Duodenal mucosa (tissue), 2 donors: ENCODE measurements at regions not wholly inside any gene's neighbourhood (a gene's known extent, or its start where the extent isn't known, plus 50 kb on each side); places are given as distances from the start of the nearest gene placed in this dataset.

Experiments used
- H3K27ac ChIP-seq: one replicate; pipeline ENCODE4 v1.7.0; 2013; ENCODE audit warnings: low read depth, low read length
- H3K27me3 ChIP-seq, 2 donors: one replicate each; pipeline ENCODE4 v1.7.0; 2013; ENCODE audit warnings: low read length in 2 of 2, control low read depth in 1 of 2; ENCODE audit not compliant: insufficient read depth in 2 of 2, control insufficient read depth in 1 of 2
- H3K36me3 ChIP-seq, 2 donors: one replicate each; pipeline ENCODE4 v1.7.0; 2013; ENCODE audit warnings: low read length in 2 of 2, control low read depth in 1 of 2; ENCODE audit not compliant: insufficient read depth in 2 of 2, control insufficient read depth in 1 of 2
- H3K4me1 ChIP-seq, 2 donors: one replicate each; pipeline ENCODE4 v1.7.0; 2013; ENCODE audit warnings: low read length in 2 of 2, control low read depth in 1 of 2; ENCODE audit not compliant: insufficient read depth in 2 of 2, control insufficient read depth in 1 of 2
- H3K4me3 ChIP-seq, 2 donors: one replicate each; pipeline ENCODE4 v1.7.0; 2013; ENCODE audit warnings: low read length in 2 of 2, low read depth in 1 of 2
- H3K9ac ChIP-seq, 2 donors: one replicate each; pipeline ENCODE4 v1.7.0; 2013; ENCODE audit warnings: low read length in 2 of 2, low read depth in 1 of 2
- H3K9me3 ChIP-seq, 2 donors: one replicate each; pipeline ENCODE4 v1.7.0; 2013; ENCODE audit warnings: low read length in 2 of 2, control low read depth in 1 of 2; ENCODE audit not compliant: control insufficient read depth in 1 of 2

- no peaks in the 10 kb centered on the region for H3K27me3 ChIP-seq
- no peak overlapping the region for H3K4me3 ChIP-seq
- no peak overlapping the region for H3K27ac ChIP-seq
- H3K9me3 ChIP-seq, result peaks cover 7 to 15% of the 10 kb centered on the region in 2 donors
- H3K36me3 ChIP-seq, result no peaks in the 10 kb centered on the region
- H3K9ac ChIP-seq, result no peak overlapping the region
- H3K4me1 ChIP-seq, result no peaks in the 10 kb centered on the region
Observed at GRCh38 chr5:29924107-29924506, 1269.4 kb upstream of the CDH6 start.

- no peaks in the 10 kb centered on the region for H3K4me1 ChIP-seq
- H3K27me3 ChIP-seq, result no peaks in the 10 kb centered on the region
- H3K9ac ChIP-seq, result no peak overlapping the region
- no peak overlapping the region for H3K27ac ChIP-seq
- peaks cover 2 to 13% of the 10 kb centered on the region in 2 donors for H3K9me3 ChIP-seq
- no peaks in the 10 kb centered on the region for H3K36me3 ChIP-seq
- no peak overlapping the region for H3K4me3 ChIP-seq
Observed at GRCh38 chr5:29905626-29906353, 1287.7 kb upstream of the CDH6 start.

GRCh38 chr5:29902859-29903258 lies 1290.6 kb upstream of the CDH6 start:
- Histone ChIP-seq H3K4me3 (no peak overlapping the region), H3K36me3 (no peaks in the 10 kb centered on the region), H3K27ac (no peak overlapping the region), H3K9me3 (peaks cover 0 to 8% of the 10 kb centered on the region in 2 donors), H3K9ac (no peak overlapping the region), H3K4me1 (no peaks in the 10 kb centered on the region), H3K27me3 (no peaks in the 10 kb centered on the region)

- Histone ChIP-seq H3K4me1 (no peaks in the 10 kb centered on the region), H3K4me3 (no peak overlapping the region), H3K27ac (no peak overlapping the region), H3K36me3 (no peaks in the 10 kb centered on the region), H3K9ac (no peak overlapping the region), H3K9me3 (peaks cover 2 to 7% of the 10 kb centered on the region in 2 donors), H3K27me3 (no peaks in the 10 kb centered on the region)
Observed at GRCh38 chr5:29899583-29899982, 1293.9 kb upstream of the CDH6 start.

GRCh38 chr5:29897916-29898315 lies 1295.6 kb upstream of the CDH6 start:
- H3K4me3 ChIP-seq, result no peak overlapping the region
- H3K27ac ChIP-seq, result no peak overlapping the region
- H3K9ac ChIP-seq, result no peak overlapping the region
- H3K9me3 ChIP-seq, result peaks cover 7 to 9% of the 10 kb centered on the region in 2 donors
- no peaks in the 10 kb centered on the region for H3K4me1 ChIP-seq
- no peaks in the 10 kb centered on the region for H3K36me3 ChIP-seq
- H3K27me3 ChIP-seq, result no peaks in the 10 kb centered on the region

GRCh38 chr5:29896646-29897045 lies 1296.8 kb upstream of the CDH6 start:
- Histone ChIP-seq H3K4me1 (no peaks in the 10 kb centered on the region), H3K9me3 (peaks cover 7 to 12% of the 10 kb centered on the region in 2 donors), H3K27me3 (no peaks in the 10 kb centered on the region), H3K9ac (no peak overlapping the region), H3K36me3 (no peaks in the 10 kb centered on the region), H3K4me3 (no peak overlapping the region), H3K27ac (no peak overlapping the region)

- Histone ChIP-seq H3K9ac (no peak overlapping the region), H3K27me3 (no peaks in the 10 kb centered on the region), H3K9me3 (peaks cover 7 to 12% of the 10 kb centered on the region in 2 donors), H3K36me3 (no peaks in the 10 kb centered on the region), H3K27ac (no peak overlapping the region), H3K4me1 (no peaks in the 10 kb centered on the region), H3K4me3 (no peak overlapping the region)
Observed at GRCh38 chr5:29894668-29895067, 1298.8 kb upstream of the CDH6 start.

- Histone ChIP-seq H3K9ac (no peak overlapping the region), H3K9me3 (peaks cover 7 to 18% of the 10 kb centered on the region in 2 donors), H3K4me1 (no peaks in the 10 kb centered on the region), H3K4me3 (no peak overlapping the region), H3K36me3 (no peaks in the 10 kb centered on the region), H3K27ac (no peak overlapping the region), H3K27me3 (no peaks in the 10 kb centered on the region)
Observed at GRCh38 chr5:29889051-29889450, 1304.4 kb upstream of the CDH6 start.

- Histone ChIP-seq H3K4me3 (no peak overlapping the region), H3K27ac (no peak overlapping the region), H3K36me3 (no peaks in the 10 kb centered on the region), H3K9ac (no peak overlapping the region), H3K27me3 (no peaks in the 10 kb centered on the region), H3K4me1 (no peaks in the 10 kb centered on the region), H3K9me3 (peaks cover 7% of the 10 kb centered on the region in 2 donors)
Observed at GRCh38 chr5:29885595-29885994, 1307.9 kb upstream of the CDH6 start.

GRCh38 chr5:29882036-29882435 lies 1311.5 kb upstream of the CDH6 start:
- H3K27me3 ChIP-seq, result no peaks in the 10 kb centered on the region
- no peak overlapping the region for H3K9ac ChIP-seq
- no peak overlapping the region for H3K27ac ChIP-seq
- no peaks in the 10 kb centered on the region for H3K36me3 ChIP-seq
- peaks cover 0 to 7% of the 10 kb centered on the region in 2 donors for H3K9me3 ChIP-seq
- no peak overlapping the region for H3K4me3 ChIP-seq
- H3K4me1 ChIP-seq, result no peaks in the 10 kb centered on the region
